DND-41 (cell line): ENCODE measurements at regions not wholly inside any gene's neighbourhood (a gene's known extent, or its start where the extent isn't known, plus 50 kb on each side); places are given as distances from the start of the nearest gene placed in this dataset.

Experiments
- ATAC-seq: fragments of 200-7000 bp; cut with Tn5 transposase; 3 replicates; pipeline ENCODE4 v1.9.1; 2021; ENCODE audit warnings: low read depth; ENCODE audit not compliant: insufficient read depth
- DNase-seq: peaks from one replicate; pipeline ENCODE4 v3.0.0-alpha.2; 2020
- H2AFZ ChIP-seq: 2 replicates; pipeline ENCODE4 v1.6.0; 2012; ENCODE audit warnings: low read depth, low read length
- H3K27ac ChIP-seq: 2 replicates; pipeline ENCODE4 v1.5.1; 2012; ENCODE audit warnings: low read length, inconsistent platforms
- H3K27me3 ChIP-seq: fragments of 200-600 bp; sonication (generic); 2 replicates; pipeline ENCODE4 v1.6.0; 2012; ENCODE audit warnings: low read length, mild to moderate bottlenecking, inconsistent platforms; ENCODE audit not compliant: insufficient read depth, poor library complexity
- H3K36me3 ChIP-seq: 2 replicates; pipeline ENCODE4 v1.5.1; 2012; ENCODE audit warnings: low read length, inconsistent platforms; ENCODE audit not compliant: insufficient read depth
- H3K4me1 ChIP-seq: 2 replicates; pipeline ENCODE4 v1.5.1; 2012; ENCODE audit warnings: mild to moderate bottlenecking, low read length; ENCODE audit not compliant: insufficient read depth
- H3K4me2 ChIP-seq: 2 replicates; pipeline ENCODE4 v1.6.0; 2012; ENCODE audit warnings: mild to moderate bottlenecking, moderate library complexity, low read length, inconsistent platforms; ENCODE audit not compliant: insufficient read depth
- H3K4me3 ChIP-seq, 2 experiments: fragments of 200-600 bp in 1 of 2; shearing (Covaris generic) in 1 of 2; 2 replicates each; pipeline ENCODE4 v1.5.1; 2012 to 2016; ENCODE audit warnings: inconsistent platforms in 2 of 2, low read length in 2 of 2, mild to moderate bottlenecking in 2 of 2, low read depth in 1 of 2, moderate library complexity in 1 of 2
- H3K79me2 ChIP-seq: 2 replicates; pipeline ENCODE4 v1.6.0; 2012; ENCODE audit warnings: low read length, inconsistent platforms; ENCODE audit not compliant: insufficient read depth
- H3K9ac ChIP-seq: 2 replicates; pipeline ENCODE4 v1.6.0; 2012; ENCODE audit warnings: low read depth, mild to moderate bottlenecking, inconsistent platforms, low read length, moderate library complexity
- H3K9me3 ChIP-seq: 2 replicates; pipeline ENCODE4 v1.5.1; 2012; ENCODE audit warnings: low read length, moderate library complexity, mild to moderate bottlenecking, inconsistent platforms; ENCODE audit not compliant: insufficient read depth, severe bottlenecking
- H4K20me1 ChIP-seq: 2 replicates; pipeline ENCODE4 v1.6.0; 2012; ENCODE audit warnings: low read length; ENCODE audit not compliant: insufficient read depth
- EZH2 ChIP-seq: IDR thresholded peaks from 3 replicates; pipeline ENCODE4 v1.6.1; 2012; ENCODE audit warnings: borderline replicate concordance, low read depth, mild to moderate bottlenecking, moderate library complexity, low read length, inconsistent platforms; ENCODE audit not compliant: severe bottlenecking
- TF ChIP-seq, protein P1 (sequence below): IDR thresholded peaks from 2 replicates; pipeline ENCODE4 v1.5.1; 2012; ENCODE audit warnings: borderline replicate concordance, low read length, moderate library complexity, mild to moderate bottlenecking; ENCODE audit not compliant: poor library complexity, severe bottlenecking; ENCODE audit errors: extremely low read depth

DNA sequence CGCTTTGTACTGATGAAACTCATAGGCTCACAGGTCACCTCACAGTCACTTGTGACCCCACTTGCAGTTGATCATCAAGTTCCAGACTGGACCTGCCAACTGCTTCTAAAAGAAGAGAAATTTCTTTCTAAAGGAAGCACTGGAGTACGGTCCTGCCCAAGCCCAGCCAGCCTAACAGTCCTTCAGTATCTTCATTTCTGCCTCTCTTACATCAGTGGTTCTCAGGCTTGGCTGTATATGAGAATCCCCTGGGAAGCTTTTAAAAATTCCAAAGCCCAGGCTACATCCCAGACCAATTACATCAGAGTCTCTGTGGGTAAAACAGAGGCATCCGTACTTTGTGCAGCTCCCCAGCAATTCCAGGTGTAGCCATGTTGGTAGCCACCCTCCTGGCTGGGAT is 282.1 kb downstream of the NFIB start:
- no peaks in the 10 kb centered on the region for H3K9me3 ChIP-seq
- no peak overlapping the region for H3K9ac ChIP-seq
- TF ChIP-seq, protein P1, sequence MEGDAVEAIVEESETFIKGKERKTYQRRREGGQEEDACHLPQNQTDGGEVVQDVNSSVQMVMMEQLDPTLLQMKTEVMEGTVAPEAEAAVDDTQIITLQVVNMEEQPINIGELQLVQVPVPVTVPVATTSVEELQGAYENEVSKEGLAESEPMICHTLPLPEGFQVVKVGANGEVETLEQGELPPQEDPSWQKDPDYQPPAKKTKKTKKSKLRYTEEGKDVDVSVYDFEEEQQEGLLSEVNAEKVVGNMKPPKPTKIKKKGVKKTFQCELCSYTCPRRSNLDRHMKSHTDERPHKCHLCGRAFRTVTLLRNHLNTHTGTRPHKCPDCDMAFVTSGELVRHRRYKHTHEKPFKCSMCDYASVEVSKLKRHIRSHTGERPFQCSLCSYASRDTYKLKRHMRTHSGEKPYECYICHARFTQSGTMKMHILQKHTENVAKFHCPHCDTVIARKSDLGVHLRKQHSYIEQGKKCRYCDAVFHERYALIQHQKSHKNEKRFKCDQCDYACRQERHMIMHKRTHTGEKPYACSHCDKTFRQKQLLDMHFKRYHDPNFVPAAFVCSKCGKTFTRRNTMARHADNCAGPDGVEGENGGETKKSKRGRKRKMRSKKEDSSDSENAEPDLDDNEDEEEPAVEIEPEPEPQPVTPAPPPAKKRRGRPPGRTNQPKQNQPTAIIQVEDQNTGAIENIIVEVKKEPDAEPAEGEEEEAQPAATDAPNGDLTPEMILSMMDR = no peak
- no peak for TF ChIP-seq EZH2
- H3K4me3 ChIP-seq = no peak overlapping the region
- no peaks in the 10 kb centered on the region for H3K36me3 ChIP-seq
- DNase-seq (no peak), ATAC-seq (no peak)
- H3K27me3 ChIP-seq = no peaks in the 10 kb centered on the region
- no peaks in the 10 kb centered on the region for H3K4me1 ChIP-seq
- H3K4me2 ChIP-seq = no peak overlapping the region
- H4K20me1 ChIP-seq = no peaks in the 10 kb centered on the region
- no peak overlapping the region for H3K27ac ChIP-seq
- H2AFZ ChIP-seq = no peak overlapping the region
- no peaks in the 10 kb centered on the region for H3K79me2 ChIP-seq

DNA sequence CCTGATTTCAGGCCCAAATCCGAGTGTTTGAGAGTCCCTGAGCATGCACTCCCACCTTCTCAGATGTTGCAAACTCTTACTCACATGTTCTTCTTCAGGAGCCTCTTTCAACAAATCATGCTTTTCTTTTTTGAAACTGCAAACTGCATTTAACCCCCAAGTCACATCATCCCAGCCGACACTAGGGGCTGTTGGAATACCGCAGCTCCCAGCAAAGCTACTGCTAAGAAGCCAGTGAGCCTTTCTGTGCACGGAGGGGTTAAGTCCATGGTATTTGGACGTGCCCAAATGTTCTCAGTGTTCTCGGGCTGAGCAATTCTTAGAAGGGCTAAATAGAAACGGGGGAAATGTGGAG is 282.9 kb downstream of the NFIB start:
- Histone ChIP-seq H3K4me2 (no peak overlapping the region), H3K9me3 (no peaks in the 10 kb centered on the region), H3K79me2 (no peaks in the 10 kb centered on the region), H3K27ac (no peak overlapping the region), H3K27me3 (no peaks in the 10 kb centered on the region), H3K9ac (no peak overlapping the region), H3K4me3 (no peak overlapping the region), H4K20me1 (no peaks in the 10 kb centered on the region), H3K4me1 (no peaks in the 10 kb centered on the region), H2AFZ (no peak overlapping the region), H3K36me3 (no peaks in the 10 kb centered on the region)
- DNase-seq (no peak), ATAC-seq (no peak)
- TF ChIP-seq EZH2 = no peak
- TF ChIP-seq, protein P1 = no peak

DNA sequence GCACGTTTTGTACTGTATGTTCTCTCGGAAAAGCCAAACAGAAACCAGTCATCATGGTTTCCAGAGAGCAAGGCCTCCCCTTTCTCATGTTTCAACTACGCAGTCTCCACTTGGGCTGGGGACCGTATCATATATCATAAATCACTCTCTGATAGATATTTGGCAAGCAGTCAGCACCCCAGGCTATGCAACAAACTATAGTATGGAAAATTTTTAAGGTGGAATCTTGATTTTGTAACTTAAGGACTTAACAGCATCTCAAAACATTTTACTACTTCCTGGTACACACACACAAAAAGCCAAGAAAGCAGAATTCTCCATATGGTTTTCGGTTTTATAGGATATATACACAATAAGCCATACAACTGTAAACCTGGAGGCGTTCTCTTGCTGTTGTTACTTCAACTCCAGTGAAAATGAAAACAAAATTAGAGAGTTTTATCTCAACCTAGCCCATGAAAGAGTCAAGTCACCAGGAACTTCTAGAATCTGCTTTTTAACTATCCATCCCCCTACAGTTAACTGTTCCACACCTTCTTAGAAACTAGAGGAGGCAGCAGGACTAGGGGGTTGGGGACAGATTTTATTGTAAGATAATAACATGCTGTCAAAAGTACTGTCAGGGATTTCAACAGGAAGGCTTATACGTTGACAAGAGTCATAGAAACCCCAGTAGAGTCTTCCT is 283.4 kb downstream of the NFIB start:
- no peaks in the 10 kb centered on the region for H4K20me1 ChIP-seq
- no peaks in the 10 kb centered on the region for H3K27me3 ChIP-seq
- no peak overlapping the region for H3K27ac ChIP-seq
- no peaks in the 10 kb centered on the region for H3K9me3 ChIP-seq
- H3K79me2 ChIP-seq = no peaks in the 10 kb centered on the region
- no peak for TF ChIP-seq EZH2
- TF ChIP-seq, protein P1 = no peak
- H3K4me1 ChIP-seq = no peaks in the 10 kb centered on the region
- ATAC-seq = no peak
- H3K4me2 ChIP-seq = no peak overlapping the region
- no peak overlapping the region for H2AFZ ChIP-seq
- H3K36me3 ChIP-seq = no peaks in the 10 kb centered on the region
- H3K4me3 ChIP-seq = no peak overlapping the region
- no peak overlapping the region for H3K9ac ChIP-seq
- DNase-seq = no peak
